HG03378 (cell line): ENCODE measurements at regions not wholly inside any gene's neighbourhood (a gene's known extent, or its start where the extent isn't known, plus 50 kb on each side); places are given as distances from the start of the nearest gene placed in this dataset.
"Not testable (repeated sequence)": the region's sequence is repeated elsewhere in the genome, so short reads cannot be mapped to it uniquely, and the experiment has no call there.

ENCODE experiments used
- ATAC-seq: cut with Tn5 transposase; IDR thresholded peaks from one replicate; pipeline ENCODE4 v1.9.1; 2021; ENCODE audit warnings: mild to moderate bottlenecking, moderate library complexity; ENCODE audit not compliant: unreplicated experiment

- ATAC-seq: no peak
Measured at GRCh38 chr2:2909086-2910035, 468.3 kb downstream of the EIPR1 start.

GRCh38 chr2:2906091-2906490 lies 471.5 kb downstream of the EIPR1 start:
- no peak for ATAC-seq

DNA sequence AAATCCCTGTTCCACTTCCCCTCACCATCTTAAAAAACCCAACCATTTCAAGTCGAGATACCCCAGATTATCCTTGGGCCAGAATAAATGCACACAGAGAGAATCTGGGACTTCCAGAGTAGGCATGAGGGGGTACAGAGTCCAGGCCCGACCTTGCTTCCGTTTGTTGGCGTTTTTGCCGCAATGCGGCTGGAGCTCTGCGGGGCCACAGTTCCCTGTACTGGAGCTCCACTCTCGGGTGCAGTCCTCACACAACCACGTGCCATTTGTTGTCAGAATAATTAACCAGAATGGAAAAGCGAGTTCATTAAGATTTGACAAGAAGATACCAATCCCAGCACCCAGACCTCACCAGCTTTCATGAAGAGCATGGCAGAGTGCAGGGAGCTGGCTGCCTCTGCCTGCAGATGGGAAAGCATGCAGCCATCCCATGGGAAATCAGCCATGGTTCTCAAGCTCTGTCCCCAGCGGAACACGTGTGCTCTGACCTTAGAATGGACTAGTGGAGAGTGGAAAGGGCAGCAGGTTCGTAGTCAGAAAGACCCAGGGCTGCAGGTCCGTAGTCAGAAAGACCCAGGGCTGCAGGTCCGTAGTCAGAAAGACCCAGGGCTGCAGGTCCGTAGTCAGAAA lies 472.8 kb downstream of the EIPR1 start:
- no peak for ATAC-seq

- no peak for ATAC-seq
Measured at GRCh38 chr2:2902547-2903281, 474.9 kb downstream of the EIPR1 start.

GRCh38 chr2:2901384-2902345 lies 476.0 kb downstream of the EIPR1 start:
- peak; percentile 89 for ATAC-seq

- no peak for ATAC-seq
Measured at GRCh38 chr2:2899826-2900225, 477.8 kb downstream of the EIPR1 start.

DNA sequence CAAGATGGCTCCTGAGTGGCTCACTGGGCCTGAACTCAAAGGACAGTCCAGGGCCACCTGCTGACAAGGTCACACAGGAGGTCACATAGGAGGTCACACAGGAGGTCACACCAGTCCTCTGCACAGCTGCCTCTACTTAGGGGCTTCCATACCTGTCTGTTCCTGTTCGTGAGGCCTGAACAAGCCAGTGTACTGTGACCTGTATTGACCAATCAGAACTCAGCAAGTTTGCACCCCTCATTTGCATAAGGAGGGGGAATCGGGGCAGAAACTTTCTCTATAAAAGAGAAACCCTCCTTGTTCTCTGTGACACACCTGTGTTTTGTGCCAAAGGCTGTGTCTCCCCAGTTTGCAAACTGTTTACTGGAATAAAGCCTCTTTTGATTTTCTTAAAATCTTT lies 478.9 kb downstream of the EIPR1 start:
- ATAC-seq: no peak

DNA sequence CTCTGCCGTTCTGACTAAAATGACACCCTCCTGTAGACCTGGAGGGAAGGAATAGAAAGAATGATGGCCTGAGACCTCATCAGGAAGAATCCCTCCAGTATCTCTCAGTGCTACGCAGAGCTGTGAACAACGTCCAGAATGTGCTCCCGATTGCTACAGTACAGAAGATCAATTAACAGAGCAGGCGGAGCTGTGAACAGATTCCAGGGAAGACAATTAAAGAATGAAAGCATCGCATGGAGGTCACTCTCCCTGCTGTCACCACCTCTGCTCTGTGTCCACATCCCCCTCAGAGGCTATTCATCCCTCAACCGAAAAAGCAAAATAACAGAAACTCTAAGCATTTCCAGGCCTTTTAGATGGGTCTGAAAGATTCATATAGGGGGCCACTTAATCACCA lies 481.0 kb downstream of the EIPR1 start:
- ATAC-seq: no peak

DNA sequence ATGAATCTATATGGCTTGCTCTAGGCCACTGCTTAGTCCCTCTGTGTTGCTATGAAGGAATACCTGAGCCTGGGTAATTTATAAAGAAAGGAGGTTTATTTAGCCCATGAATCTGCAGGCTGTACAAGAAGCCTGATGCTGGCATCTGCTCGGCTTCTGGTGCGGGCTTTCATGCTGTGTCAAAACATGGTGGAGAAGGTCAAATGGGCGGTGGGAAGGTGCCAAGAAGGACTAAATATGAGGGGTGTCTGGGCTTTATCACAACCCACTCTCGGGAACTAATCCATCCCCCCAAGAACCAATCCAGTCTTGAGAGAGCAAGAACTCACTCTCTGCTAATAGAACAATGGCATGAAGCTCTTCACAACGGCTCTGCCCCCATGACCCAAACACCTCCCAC lies 481.6 kb downstream of the EIPR1 start:
- no peak for ATAC-seq

DNA sequence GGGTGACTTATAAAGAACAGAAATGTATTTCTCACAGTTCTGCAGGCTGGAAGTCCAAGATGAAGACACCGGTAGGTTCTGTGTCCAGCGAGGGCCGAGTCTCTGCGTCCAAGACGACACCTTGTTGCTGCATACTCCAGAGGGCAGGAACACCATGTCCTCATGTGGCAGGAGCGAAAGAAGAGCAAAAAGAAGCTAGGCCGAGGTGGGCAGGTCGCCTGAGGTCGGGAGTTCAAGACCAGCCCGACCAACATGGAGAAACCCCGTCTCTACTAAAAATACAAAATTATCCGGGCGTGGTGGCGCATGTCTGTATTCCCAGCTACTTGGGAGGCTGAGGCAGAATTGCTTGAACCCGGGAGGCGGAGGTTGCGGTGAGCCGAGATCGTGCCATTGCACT lies 483.6 kb downstream of the EIPR1 start:
- ATAC-seq: not testable (repeated sequence)

DNA sequence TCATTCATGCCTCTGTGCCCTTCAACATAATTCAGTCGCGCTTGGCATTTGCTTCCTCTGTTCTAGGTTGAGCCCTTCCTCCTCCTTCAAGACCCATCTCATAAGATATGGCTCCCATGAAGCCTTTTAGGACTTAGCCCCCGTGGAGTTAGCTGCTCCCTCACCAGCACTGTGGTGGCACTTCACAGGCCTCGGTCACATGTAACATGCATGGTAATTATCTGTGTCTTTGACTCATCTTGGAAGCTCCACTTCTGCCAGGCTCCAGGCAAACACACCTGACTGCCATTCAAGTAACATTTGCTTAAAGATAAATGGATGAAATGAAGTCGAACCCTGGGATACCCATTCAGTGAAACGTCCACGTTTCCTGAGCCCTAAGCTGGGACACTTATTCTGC lies 484.7 kb downstream of the EIPR1 start:
- ATAC-seq: no peak

DNA sequence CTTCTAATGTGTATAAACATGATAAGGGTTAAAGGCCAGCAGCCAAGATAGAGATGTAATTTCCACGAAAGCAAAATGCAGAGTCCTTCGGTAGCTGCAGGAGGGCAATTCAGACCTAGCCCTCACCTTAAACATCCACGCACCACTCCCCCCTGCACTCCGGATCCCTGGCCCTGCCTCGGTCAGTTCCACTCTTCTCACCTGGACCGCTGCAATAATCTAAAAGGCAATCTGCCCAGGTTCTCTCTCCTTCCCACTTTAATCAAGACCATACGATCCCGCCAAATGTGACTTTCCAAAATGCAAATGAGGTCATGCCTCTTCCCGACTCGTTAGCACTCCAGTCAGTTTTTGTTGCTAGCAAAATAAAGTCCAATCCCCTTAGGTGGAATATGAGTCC lies 485.2 kb downstream of the EIPR1 start:
- ATAC-seq: no peak

DNA sequence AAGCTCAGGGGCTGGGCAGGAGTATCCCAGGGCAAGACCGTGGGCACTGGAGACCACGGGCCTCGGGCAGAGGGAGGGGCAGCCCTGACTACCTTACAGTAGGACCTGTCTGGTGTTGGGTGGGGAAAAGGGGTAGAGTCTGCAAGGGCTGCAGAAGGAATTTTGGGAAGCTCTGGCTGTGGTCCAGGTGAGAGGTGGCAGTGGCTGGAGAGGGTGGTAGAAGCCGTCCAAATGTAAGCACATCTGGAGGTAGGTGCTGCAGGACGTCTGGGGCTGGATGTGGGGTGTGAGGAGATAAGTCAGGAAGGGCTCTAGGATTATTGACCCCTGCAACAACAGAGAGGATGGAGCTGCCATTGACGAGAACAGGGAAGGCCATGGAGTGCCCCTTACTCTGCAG lies 486.7 kb downstream of the EIPR1 start:
- no peak for ATAC-seq

- ATAC-seq: no peak
Measured at GRCh38 chr2:2890246-2890645, 487.4 kb downstream of the EIPR1 start.

DNA sequence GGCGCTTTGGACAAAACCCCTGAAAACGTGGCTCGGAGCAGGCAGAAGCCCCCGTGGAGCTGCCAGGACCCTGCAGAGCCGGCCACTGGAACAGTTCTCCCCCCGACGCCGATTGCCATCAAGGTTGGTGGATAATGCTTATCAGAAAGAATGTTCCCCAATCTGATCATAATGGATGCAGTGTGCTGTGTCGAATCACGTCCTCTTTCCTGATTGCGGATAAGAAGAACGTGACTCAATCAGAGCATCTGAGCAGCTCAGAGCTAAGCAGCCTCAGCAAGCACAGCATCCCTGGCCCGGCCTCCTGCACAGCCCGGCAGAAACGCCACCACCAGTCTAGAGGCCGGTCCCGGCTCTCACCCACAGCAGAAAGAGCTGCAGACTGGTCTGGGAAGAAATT lies 488.0 kb downstream of the EIPR1 start:
- ATAC-seq: no peak

- no peak for ATAC-seq
Measured at GRCh38 chr2:2889141-2889540, 488.5 kb downstream of the EIPR1 start.

DNA sequence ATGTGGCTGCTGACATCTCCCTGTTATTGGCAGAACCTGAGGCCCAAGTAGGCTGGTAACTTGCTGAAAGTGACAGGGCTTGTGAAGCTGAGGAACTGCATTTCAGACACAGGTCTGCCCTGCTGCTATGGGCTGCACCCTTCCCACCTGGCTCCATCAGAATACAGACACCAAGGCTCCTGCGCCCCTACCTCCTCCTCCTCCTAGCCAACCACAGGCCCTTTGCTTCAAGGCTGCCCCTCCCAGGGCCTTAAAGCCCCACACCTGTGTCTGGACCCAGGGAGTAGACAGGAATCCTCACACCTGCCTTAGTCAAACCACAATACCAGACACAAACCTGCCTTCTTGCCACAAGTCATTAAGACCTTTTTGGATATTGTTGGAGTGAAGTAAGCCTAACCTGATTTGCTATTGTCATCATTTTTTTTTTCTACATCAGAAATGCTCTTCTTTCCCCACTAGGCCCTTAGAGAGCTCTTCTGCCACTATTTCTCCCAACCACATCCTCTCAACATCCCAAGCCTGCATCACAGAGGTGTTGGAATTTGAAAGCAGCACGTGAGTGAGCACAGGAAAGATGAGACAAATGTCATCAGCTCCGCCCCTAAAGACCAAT lies 489.7 kb downstream of the EIPR1 start:
- ATAC-seq: no peak

DNA sequence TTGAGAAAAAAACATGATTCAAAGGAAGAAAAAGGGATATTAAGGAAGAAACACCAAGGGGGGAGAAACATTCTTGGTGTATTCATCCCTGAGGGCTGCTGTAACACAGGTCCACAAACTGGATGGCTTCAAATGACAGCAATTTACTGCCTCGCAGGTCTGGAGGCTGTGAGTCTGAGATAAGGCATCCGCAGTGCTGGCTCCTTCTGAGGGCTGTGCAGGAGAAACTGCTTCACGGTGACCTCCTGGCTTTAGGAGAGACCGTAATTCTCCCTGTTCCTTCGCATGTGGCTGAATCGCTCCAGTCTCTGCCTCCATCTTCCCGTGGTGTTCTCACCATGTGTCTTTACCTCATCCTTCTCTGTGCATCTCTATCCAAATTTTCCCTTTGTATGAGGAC lies 490.7 kb downstream of the EIPR1 start:
- no peak for ATAC-seq

- ATAC-seq: no peak
Measured at GRCh38 chr2:2881499-2881898, 496.1 kb downstream of the EIPR1 start.

GRCh38 chr2:2880938-2881337 lies 496.7 kb downstream of the EIPR1 start:
- ATAC-seq: no peak
